GM23338 (cell line): ENCODE measurements at regions not wholly inside any gene's neighbourhood (a gene's known extent, or its start where the extent isn't known, plus 50 kb on each side); places are given as distances from the start of the nearest gene placed in this dataset.

ENCODE experiments used
- ATAC-seq: fragments of 200-7000 bp; cut with Tn5 transposase; 3 replicates; pipeline ENCODE4 v1.9.1; 2020
- DNase-seq: peaks from one replicate; pipeline ENCODE4 v3.0.0-alpha.2; 2015; ENCODE audit warnings: low spot score
- H2AFZ ChIP-seq: fragments of 200-600 bp; sonication (generic); 2 replicates; pipeline ENCODE4 v1.8.0; 2016; ENCODE audit warnings: antibody characterized with exemption, mild to moderate bottlenecking, moderate library complexity
- H3F3A ChIP-seq: fragments of 200-600 bp; sonication (generic); replicated peaks from 2 replicates; pipeline ENCODE4 v1.8.0; 2017; ENCODE audit warnings: antibody characterized with exemption, mixed run types, low read depth
- H3K27ac ChIP-seq: fragments of 200-600 bp; sonication (generic); 2 replicates; pipeline ENCODE4 v1.6.1; 2016; ENCODE audit warnings: low read depth
- H3K27me3 ChIP-seq: fragments of 200-600 bp; sonication (generic); 2 replicates; pipeline ENCODE4 v1.8.0; 2016; ENCODE audit warnings: mild to moderate bottlenecking, mixed run types, moderate library complexity; ENCODE audit not compliant: insufficient read depth
- H3K36me3 ChIP-seq: fragments of 200-600 bp; sonication (generic); 2 replicates; pipeline ENCODE4 v1.8.0; 2016; ENCODE audit warnings: mild to moderate bottlenecking; ENCODE audit not compliant: insufficient read depth
- H3K4me1 ChIP-seq: fragments of 200-600 bp; sonication (generic); 2 replicates; pipeline ENCODE4 v1.8.0; 2016; ENCODE audit warnings: mild to moderate bottlenecking, moderate library complexity; ENCODE audit not compliant: insufficient read depth
- H3K4me2 ChIP-seq: fragments of 200-600 bp; sonication (generic); 2 replicates; pipeline ENCODE4 v1.7.1; 2017; ENCODE audit warnings: mixed run types
- H3K4me3 ChIP-seq: fragments of 200-600 bp; sonication (generic); 2 replicates; pipeline ENCODE4 v1.6.1; 2016; ENCODE audit warnings: mixed run types
- H3K79me2 ChIP-seq: fragments of 200-600 bp; sonication (generic); replicated peaks from 2 replicates; pipeline ENCODE4 v1.8.0; 2017; ENCODE audit warnings: mild to moderate bottlenecking; ENCODE audit not compliant: insufficient read depth
- H3K9me2 ChIP-seq: fragments of 200-600 bp; sonication (generic); 2 replicates; pipeline ENCODE4 v1.8.0; 2017; ENCODE audit not compliant: insufficient read depth
- H4K20me1 ChIP-seq: fragments of 200-600 bp; sonication (generic); replicated peaks from 2 replicates; pipeline ENCODE4 v1.8.0; 2017; ENCODE audit warnings: mild to moderate bottlenecking; ENCODE audit not compliant: insufficient read depth
- H3K27ac Mint-ChIP-seq: 2 replicates; pipeline ENCODE4 v1.8.0; 2020; ENCODE audit warnings: inconsistent platforms, mild to moderate bottlenecking, moderate library complexity, mixed read lengths
- H3K27me3 Mint-ChIP-seq: 3 replicates; pipeline ENCODE4 v1.8.0; 2022; ENCODE audit warnings: low read depth, mild to moderate bottlenecking, moderate library complexity, mixed read lengths, inconsistent platforms; ENCODE audit not compliant: insufficient read depth, poor library complexity
- H3K36me3 Mint-ChIP-seq: 3 replicates; pipeline ENCODE4 v1.8.0; 2021; ENCODE audit warnings: low read depth, mild to moderate bottlenecking, inconsistent platforms, moderate library complexity, mixed read lengths
- H3K4me1 Mint-ChIP-seq: 3 replicates; pipeline ENCODE4 v1.8.0; 2020; ENCODE audit warnings: mild to moderate bottlenecking, inconsistent platforms, mixed read lengths
- H3K4me3 Mint-ChIP-seq: 3 replicates; pipeline ENCODE4 v1.8.0; 2021; ENCODE audit warnings: moderate library complexity, mild to moderate bottlenecking, inconsistent platforms, mixed read lengths
- H3K9me3 Mint-ChIP-seq: 3 replicates; pipeline ENCODE4 v1.8.0; 2020; ENCODE audit warnings: moderate library complexity, mild to moderate bottlenecking, inconsistent platforms, mixed read lengths
- CREB1 ChIP-seq: fragments of 250-450 bp; sonication (Bioruptor Pico); IDR thresholded peaks from 2 replicates; pipeline ENCODE4 v1.5.0; 2020; ENCODE audit warnings: low read depth, mild to moderate bottlenecking, moderate library complexity
- CTCF ChIP-seq, 2 experiments: fragments of 200-600 bp in 1 of 2; sonication (generic) in 1 of 2; conservative IDR thresholded peaks; 2 replicates each; pipeline versions ENCODE4 v1.5.1 to v1.6.1; 2016 to 2017; ENCODE audit warnings: antibody characterized with exemption in 2 of 2, low read depth in 2 of 2, mild to moderate bottlenecking in 2 of 2, moderate library complexity in 1 of 2
- ETS1 ChIP-seq: IDR thresholded peaks from 2 replicates; pipeline ENCODE4 v1.6.1; 2016; ENCODE audit warnings: antibody characterized with exemption
- EZH2phosphoT487 ChIP-seq: fragments of 200-600 bp; sonication (generic); IDR thresholded peaks from one replicate; pipeline ENCODE4 v1.8.1; 2018; ENCODE audit warnings: antibody characterized with exemption; ENCODE audit not compliant: unreplicated experiment
- NANOG ChIP-seq: IDR thresholded peaks from 2 replicates; pipeline ENCODE4 v1.6.1; 2016; ENCODE audit warnings: antibody characterized with exemption, borderline replicate concordance
- REST ChIP-seq: IDR thresholded peaks from one replicate; pipeline ENCODE4 v1.6.1; 2018; ENCODE audit warnings: antibody characterized with exemption; ENCODE audit not compliant: unreplicated experiment
- ZNF114 ChIP-seq: fragments of 250-450 bp; sonication (Bioruptor Pico); IDR thresholded peaks from 2 replicates; pipeline ENCODE4 v1.5.0; 2020; ENCODE audit warnings: mild to moderate bottlenecking, moderate library complexity
- ZNF331 ChIP-seq: fragments of 250-450 bp; sonication (Bioruptor Pico); IDR thresholded peaks from 2 replicates; pipeline ENCODE4 v1.5.0; 2020; ENCODE audit warnings: low read depth, mild to moderate bottlenecking, moderate library complexity
- ZNF462 ChIP-seq: fragments of 250-450 bp; sonication (Bioruptor Pico); IDR thresholded peaks from 2 replicates; pipeline ENCODE4 v1.5.0; 2020; ENCODE audit warnings: mild to moderate bottlenecking, moderate library complexity

GRCh38 chr10:4708123-4708759 lies 117.8 kb upstream of the AKR1E2 start (continued):
- no peak for TF ChIP-seq ZNF462 (CRISPR knock-in tag)
- peak; percentile 72 for TF ChIP-seq CREB1 (CRISPR knock-in tag)

GRCh38 chr10:4707221-4707620 lies 118.8 kb upstream of the AKR1E2 start:
- Mint-ChIP-seq H3K36me3 (no peaks in the 10 kb centered on the region), H3K9me3 (no peaks in the 10 kb centered on the region), H3K27me3 (no peaks in the 10 kb centered on the region), H3K27ac (no peak overlapping the region), H3K4me3 (no peak overlapping the region), H3K4me1 (no peaks in the 10 kb centered on the region)
- Histone ChIP-seq H3K79me2 (no peaks in the 10 kb centered on the region), H2AFZ (no peak overlapping the region), H3K27ac (no peak overlapping the region), H3K36me3 (no peaks in the 10 kb centered on the region), H3K9me2 (no peaks in the 10 kb centered on the region; the same call in 1 of the 2 replicates), H3F3A (no peaks in the 10 kb centered on the region), H3K4me2 (no peak overlapping the region), H4K20me1 (no peaks in the 10 kb centered on the region), H3K27me3 (no peaks in the 10 kb centered on the region), H3K4me3 (no peak overlapping the region), H3K4me1 (no peaks in the 10 kb centered on the region)
- DNase-seq (no peak), ATAC-seq (no peak)
- TF ChIP-seq CREB1 (CRISPR knock-in tag) (no peak), NANOG (no peak), ZNF331 (no peak), REST (no peak), EZH2phosphoT487 (no peak), ZNF114 (no peak), ETS1 (no peak), CTCF (conservative IDR thresholded peaks at IDR 0.05; ENCODE audit: low read depth in 2 of 2) (no peak)
